ENCODE measurements at regions not wholly inside any gene's neighbourhood (a gene's known extent, or its start where the extent isn't known, plus 50 kb on each side); places are given as distances from the start of the nearest gene placed in this dataset.

- TF ChIP-seq ELK1 (IDR thresholded peaks at IDR 0.05; ENCODE audit: low read depth, low read length) = no peak
- TF ChIP-seq, protein P1, sequence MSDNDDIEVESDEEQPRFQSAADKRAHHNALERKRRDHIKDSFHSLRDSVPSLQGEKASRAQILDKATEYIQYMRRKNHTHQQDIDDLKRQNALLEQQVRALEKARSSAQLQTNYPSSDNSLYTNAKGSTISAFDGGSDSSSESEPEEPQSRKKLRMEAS (IDR thresholded peaks at IDR 0.05) = no peak
- TF ChIP-seq, protein P2, sequence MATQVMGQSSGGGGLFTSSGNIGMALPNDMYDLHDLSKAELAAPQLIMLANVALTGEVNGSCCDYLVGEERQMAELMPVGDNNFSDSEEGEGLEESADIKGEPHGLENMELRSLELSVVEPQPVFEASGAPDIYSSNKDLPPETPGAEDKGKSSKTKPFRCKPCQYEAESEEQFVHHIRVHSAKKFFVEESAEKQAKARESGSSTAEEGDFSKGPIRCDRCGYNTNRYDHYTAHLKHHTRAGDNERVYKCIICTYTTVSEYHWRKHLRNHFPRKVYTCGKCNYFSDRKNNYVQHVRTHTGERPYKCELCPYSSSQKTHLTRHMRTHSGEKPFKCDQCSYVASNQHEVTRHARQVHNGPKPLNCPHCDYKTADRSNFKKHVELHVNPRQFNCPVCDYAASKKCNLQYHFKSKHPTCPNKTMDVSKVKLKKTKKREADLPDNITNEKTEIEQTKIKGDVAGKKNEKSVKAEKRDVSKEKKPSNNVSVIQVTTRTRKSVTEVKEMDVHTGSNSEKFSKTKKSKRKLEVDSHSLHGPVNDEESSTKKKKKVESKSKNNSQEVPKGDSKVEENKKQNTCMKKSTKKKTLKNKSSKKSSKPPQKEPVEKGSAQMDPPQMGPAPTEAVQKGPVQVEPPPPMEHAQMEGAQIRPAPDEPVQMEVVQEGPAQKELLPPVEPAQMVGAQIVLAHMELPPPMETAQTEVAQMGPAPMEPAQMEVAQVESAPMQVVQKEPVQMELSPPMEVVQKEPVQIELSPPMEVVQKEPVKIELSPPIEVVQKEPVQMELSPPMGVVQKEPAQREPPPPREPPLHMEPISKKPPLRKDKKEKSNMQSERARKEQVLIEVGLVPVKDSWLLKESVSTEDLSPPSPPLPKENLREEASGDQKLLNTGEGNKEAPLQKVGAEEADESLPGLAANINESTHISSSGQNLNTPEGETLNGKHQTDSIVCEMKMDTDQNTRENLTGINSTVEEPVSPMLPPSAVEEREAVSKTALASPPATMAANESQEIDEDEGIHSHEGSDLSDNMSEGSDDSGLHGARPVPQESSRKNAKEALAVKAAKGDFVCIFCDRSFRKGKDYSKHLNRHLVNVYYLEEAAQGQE (IDR thresholded peaks at IDR 0.05) = no peak
- TF ChIP-seq ZFP36 (IDR thresholded peaks at IDR 0.05; ENCODE audit: borderline replicate concordance, partially characterized antibody) = no peak
- TF ChIP-seq CTCF (IDR thresholded peaks at IDR 0.05) = no peak
These were observed 710.7 kb upstream of the TBX3 start for GRCh38 chr12:115394496-115395220.

Measured in A549 (cell line).